ENCODE measurements at regions not wholly inside any gene's neighbourhood (a gene's known extent, or its start where the extent isn't known, plus 50 kb on each side); places are given as distances from the start of the nearest gene placed in this dataset.

DNA sequence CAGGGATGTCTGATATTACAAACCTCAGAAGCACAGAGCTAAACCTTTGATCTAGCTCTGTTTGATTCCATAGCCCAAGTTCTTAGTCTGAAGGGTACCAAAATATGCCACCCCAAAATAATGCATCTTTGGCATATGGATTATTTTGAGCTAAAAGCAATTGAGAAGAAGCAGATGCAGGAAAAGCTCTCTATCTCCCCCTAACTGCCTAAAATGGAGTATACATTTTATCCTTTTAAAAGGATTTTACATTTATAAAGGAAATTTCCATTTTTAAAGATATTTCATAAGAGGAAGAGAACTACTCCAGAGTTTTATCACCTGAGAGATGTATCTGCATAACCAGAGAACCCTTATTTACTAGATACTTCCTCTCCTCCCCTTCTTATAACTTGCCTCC lies 158.7 kb downstream of the ZNF674 start:
- TF ChIP-seq, protein P1, sequence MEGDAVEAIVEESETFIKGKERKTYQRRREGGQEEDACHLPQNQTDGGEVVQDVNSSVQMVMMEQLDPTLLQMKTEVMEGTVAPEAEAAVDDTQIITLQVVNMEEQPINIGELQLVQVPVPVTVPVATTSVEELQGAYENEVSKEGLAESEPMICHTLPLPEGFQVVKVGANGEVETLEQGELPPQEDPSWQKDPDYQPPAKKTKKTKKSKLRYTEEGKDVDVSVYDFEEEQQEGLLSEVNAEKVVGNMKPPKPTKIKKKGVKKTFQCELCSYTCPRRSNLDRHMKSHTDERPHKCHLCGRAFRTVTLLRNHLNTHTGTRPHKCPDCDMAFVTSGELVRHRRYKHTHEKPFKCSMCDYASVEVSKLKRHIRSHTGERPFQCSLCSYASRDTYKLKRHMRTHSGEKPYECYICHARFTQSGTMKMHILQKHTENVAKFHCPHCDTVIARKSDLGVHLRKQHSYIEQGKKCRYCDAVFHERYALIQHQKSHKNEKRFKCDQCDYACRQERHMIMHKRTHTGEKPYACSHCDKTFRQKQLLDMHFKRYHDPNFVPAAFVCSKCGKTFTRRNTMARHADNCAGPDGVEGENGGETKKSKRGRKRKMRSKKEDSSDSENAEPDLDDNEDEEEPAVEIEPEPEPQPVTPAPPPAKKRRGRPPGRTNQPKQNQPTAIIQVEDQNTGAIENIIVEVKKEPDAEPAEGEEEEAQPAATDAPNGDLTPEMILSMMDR (IDR thresholded peaks at IDR 0.05; ENCODE audit: insufficient read depth, low read length): no peak
- TF ChIP-seq SPI1 (IDR thresholded peaks at IDR 0.05; ENCODE audit: borderline replicate concordance, low read depth): no peak
- TF ChIP-seq, protein P2, sequence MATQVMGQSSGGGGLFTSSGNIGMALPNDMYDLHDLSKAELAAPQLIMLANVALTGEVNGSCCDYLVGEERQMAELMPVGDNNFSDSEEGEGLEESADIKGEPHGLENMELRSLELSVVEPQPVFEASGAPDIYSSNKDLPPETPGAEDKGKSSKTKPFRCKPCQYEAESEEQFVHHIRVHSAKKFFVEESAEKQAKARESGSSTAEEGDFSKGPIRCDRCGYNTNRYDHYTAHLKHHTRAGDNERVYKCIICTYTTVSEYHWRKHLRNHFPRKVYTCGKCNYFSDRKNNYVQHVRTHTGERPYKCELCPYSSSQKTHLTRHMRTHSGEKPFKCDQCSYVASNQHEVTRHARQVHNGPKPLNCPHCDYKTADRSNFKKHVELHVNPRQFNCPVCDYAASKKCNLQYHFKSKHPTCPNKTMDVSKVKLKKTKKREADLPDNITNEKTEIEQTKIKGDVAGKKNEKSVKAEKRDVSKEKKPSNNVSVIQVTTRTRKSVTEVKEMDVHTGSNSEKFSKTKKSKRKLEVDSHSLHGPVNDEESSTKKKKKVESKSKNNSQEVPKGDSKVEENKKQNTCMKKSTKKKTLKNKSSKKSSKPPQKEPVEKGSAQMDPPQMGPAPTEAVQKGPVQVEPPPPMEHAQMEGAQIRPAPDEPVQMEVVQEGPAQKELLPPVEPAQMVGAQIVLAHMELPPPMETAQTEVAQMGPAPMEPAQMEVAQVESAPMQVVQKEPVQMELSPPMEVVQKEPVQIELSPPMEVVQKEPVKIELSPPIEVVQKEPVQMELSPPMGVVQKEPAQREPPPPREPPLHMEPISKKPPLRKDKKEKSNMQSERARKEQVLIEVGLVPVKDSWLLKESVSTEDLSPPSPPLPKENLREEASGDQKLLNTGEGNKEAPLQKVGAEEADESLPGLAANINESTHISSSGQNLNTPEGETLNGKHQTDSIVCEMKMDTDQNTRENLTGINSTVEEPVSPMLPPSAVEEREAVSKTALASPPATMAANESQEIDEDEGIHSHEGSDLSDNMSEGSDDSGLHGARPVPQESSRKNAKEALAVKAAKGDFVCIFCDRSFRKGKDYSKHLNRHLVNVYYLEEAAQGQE (IDR thresholded peaks at IDR 0.05; ENCODE audit: insufficient replicate concordance, low read depth): no peak
- no peak for TF ChIP-seq POLR2AphosphoS5 (IDR thresholded peaks at IDR 0.05; ENCODE audit: low read depth)
